ENCODE measurements at regions not wholly inside any gene's neighbourhood (a gene's known extent, or its start where the extent isn't known, plus 50 kb on each side); places are given as distances from the start of the nearest gene placed in this dataset.

GRCh38 chr3:155029941-155030340 is 50.2 kb upstream of the MME start:
- no peak for DNase-seq

GRCh38 chr3:155026999-155027591 is 53.0 kb upstream of the MME start:
- peak; percentile 50 to 69 for DNase-seq

GRCh38 chr3:155024006-155024638 is 56.0 kb upstream of the MME start:
- no peak for DNase-seq

GRCh38 chr3:155022896-155023295 is 57.2 kb upstream of the MME start:
- DNase-seq, result no peak

- DNase-seq, result no peak
Measured at GRCh38 chr3:155019575-155019974, 60.5 kb upstream of the MME start.

- DNase-seq, result peak; percentile 73 to 77
Measured at GRCh38 chr3:155018621-155019330, 61.3 kb upstream of the MME start.

GRCh38 chr3:155015776-155016436 is 64.2 kb upstream of the MME start:
- no peak for DNase-seq

GRCh38 chr3:155014953-155015352 is 65.2 kb upstream of the MME start:
- no peak for DNase-seq

GRCh38 chr3:155013427-155013826 is 66.7 kb upstream of the MME start:
- DNase-seq, result no peak

- DNase-seq, result no peak
Measured at GRCh38 chr3:155012584-155012983, 67.5 kb upstream of the MME start.

- no peak for DNase-seq
Measured at GRCh38 chr3:155010416-155010815, 69.7 kb upstream of the MME start.

- DNase-seq, result no peak
Measured at GRCh38 chr3:155009217-155009616, 70.9 kb upstream of the MME start.

- DNase-seq, result no peak
Measured at GRCh38 chr3:155007729-155008128, 72.4 kb upstream of the MME start.

GRCh38 chr3:155001289-155002010 is 78.7 kb upstream of the MME start:
- DNase-seq, result peak; percentile 62 to 86

- DNase-seq, result no peak
Measured at GRCh38 chr3:154992655-154993054, 87.5 kb upstream of the MME start.

GRCh38 chr3:154990543-154990942 is 89.6 kb upstream of the MME start:
- no peak for DNase-seq

GRCh38 chr3:154987846-154988245 is 92.3 kb upstream of the MME start:
- no peak for DNase-seq

- DNase-seq, result no peak
Measured at GRCh38 chr3:154981664-154982063, 98.5 kb upstream of the MME start.

- no peak for DNase-seq
Measured at GRCh38 chr3:154981201-154981600, 98.9 kb upstream of the MME start.

- peak; percentile 37 to 60 for DNase-seq
Measured at GRCh38 chr3:154979331-154979730, 100.8 kb upstream of the MME start.

GRCh38 chr3:154977666-154978065 is 102.5 kb upstream of the MME start:
- no peak for DNase-seq

- DNase-seq, result no peak
Measured at GRCh38 chr3:154976072-154976983, 103.8 kb upstream of the MME start.

All from inflammatory macrophage (primary cell).